HG02884 (cell line): ENCODE measurements at regions not wholly inside any gene's neighbourhood (a gene's known extent, or its start where the extent isn't known, plus 50 kb on each side); places are given as distances from the start of the nearest gene placed in this dataset.

Source experiments
- ATAC-seq: cut with Tn5 transposase; IDR thresholded peaks from one replicate; pipeline ENCODE4 v1.9.1; 2021; ENCODE audit warnings: mild to moderate bottlenecking, moderate library complexity; ENCODE audit not compliant: unreplicated experiment

GRCh38 chr15:81633889-81634288 lies 259.9 kb upstream of the TMC3 start:
- ATAC-seq = no peak

GRCh38 chr15:81625896-81626295 lies 251.9 kb upstream of the TMC3 start:
- ATAC-seq = no peak

DNA sequence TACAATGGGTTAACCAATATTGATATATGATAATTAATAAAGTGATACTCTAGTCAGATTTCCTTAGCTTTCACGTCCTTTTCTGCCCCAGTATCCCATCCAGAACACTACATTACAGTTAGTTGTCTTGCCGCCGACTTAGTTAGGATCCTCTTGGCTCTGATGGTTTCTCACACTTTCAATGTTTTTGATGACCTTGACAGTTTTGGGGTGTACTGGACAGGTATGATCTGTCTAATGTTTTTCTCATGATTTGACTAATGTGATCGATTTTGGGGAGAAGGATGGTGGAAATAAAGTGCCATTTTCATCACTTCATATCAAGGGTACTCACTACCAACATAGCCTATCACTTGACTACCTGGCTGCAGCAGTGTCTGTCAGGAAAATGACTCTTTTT lies 245.0 kb upstream of the TMC3 start:
- ATAC-seq = no peak

DNA sequence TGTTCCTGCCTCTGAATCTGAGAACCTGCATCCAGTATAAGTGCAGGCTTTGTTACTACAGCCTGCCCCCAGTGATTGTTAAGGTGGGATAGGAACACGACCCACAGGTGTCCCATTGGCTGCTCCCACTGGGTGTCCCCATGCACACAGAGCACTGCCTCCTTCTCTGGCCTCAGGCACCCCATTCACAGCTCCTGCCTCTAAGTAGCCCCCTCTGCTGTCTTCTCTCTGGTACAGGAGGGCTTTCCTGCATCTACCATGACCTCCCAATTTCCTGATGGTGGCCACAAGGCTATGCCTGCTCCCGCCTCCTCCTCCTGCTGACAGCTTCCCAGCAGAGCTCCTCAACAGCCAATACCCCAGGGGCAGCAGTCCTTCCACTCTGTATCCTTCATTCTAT lies 238.6 kb upstream of the TMC3 start:
- ATAC-seq = no peak

- no peak for ATAC-seq
Observed at GRCh38 chr15:81611679-81612078, 237.7 kb upstream of the TMC3 start.

- ATAC-seq = no peak
Observed at GRCh38 chr15:81608309-81608829, 234.4 kb upstream of the TMC3 start.

DNA sequence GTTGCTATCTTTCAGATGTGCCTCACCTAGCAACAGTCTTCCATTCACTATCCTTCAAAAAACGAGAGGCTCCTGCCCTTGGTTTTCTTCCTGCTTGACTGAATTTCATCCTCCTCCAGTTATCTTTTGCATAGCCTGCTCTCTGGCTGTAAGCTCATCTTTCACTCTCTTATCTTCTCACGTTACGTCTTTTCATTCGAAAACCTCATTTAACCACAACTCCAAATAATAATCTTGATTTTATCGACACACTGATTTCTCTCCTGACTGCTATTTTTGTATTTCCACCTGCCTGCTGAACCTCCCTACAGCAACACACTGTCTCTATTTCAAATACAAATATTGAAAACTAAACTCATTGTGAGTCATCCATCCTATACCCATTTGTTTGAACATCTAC lies 230.7 kb upstream of the TMC3 start:
- ATAC-seq = no peak

DNA sequence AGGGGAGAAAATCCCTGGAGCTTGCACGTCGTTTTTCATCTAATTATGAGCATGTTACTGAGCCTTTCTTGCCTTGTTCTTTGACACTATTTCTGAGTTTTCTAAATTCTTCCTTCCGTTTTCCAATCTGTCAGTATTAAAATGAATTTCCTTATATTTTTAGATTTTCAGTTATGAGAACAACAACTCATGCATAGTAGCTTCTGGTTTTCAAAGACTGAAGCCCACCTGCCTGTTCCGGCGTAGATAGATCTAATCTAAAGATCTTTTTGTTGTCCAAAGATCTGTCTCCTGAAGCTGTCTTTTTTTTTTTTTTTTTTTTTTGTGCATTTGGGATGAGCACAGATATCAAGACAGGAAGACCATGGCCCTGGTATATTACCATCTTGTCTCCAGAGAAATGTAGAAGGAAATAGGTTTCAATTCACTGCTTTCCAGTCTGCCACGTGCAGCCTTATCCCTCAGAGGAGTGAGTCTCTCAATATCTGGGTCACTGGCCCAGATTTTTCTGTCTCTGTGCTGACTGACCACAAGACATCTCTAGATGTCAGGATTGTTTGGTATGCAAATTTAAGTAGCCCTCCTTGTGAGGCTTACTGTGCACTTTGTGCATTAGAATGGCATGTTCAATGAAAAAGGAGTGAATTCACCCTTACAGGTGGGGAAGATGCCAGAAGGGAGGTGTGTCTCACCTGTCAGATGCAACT lies 222.3 kb upstream of the TMC3 start:
- no peak for ATAC-seq

GRCh38 chr15:81595752-81596151 lies 221.7 kb upstream of the TMC3 start:
- no peak for ATAC-seq

DNA sequence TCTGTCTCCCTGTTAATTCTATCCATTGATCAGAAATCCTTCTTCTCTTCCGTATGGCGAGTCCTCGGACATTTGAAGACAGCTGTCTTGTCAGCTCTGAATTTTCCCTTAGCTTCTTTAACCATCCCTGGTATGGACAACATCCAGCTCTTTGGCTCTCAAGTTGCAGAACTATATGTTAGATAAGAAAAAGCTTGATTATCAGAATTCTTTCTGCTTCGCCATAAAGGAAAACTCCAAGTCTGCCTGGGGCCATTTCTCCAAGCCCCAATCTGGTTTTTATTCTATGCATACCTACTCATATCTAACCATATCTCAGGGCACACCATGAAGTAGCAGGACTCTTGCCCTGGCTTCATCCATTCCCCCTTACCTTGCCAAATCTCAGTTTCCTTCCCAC lies 215.7 kb upstream of the TMC3 start:
- ATAC-seq = no peak

DNA sequence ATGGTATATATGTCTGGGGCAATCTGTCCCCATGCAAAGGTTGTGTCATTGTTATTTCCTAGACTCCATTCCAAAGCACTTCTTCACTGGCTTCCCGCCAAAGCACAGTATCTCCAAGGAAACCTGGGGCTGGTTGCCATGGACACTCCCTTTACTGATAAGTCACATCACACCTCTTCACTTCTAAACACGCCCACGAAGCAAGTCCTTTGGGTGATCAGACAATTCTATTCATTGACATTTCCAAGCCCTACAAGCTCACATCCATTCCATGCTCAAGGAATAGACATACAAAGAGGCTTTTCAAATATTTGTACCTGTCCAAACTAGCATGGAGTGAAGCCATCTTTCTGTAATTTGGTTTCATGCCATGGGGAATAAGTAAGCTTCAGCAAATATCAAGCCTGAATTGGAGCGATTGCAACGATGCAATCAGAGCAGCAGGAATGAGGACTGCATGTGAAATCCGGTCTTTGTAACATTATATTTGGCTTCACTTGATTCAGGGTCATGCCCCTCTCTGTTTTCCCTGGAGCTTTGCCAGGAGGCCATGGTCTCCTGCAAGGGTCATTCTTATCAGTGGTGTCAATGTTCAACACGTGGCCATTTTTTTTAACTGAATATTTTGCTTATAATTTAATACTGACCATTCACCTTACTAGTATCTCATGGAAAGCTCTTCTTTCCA lies 201.6 kb upstream of the TMC3 start:
- ATAC-seq = no peak

- no peak for ATAC-seq
Observed at GRCh38 chr15:81573098-81573746, 199.2 kb upstream of the TMC3 start.

- ATAC-seq = no peak
Observed at GRCh38 chr15:81572190-81572589, 198.2 kb upstream of the TMC3 start.

GRCh38 chr15:81569286-81570080 lies 195.5 kb upstream of the TMC3 start:
- no peak for ATAC-seq

GRCh38 chr15:81567924-81568323 lies 193.9 kb upstream of the TMC3 start:
- ATAC-seq = no peak

- ATAC-seq = no peak
Observed at GRCh38 chr15:81562986-81563385, 189.0 kb upstream of the TMC3 start.

DNA sequence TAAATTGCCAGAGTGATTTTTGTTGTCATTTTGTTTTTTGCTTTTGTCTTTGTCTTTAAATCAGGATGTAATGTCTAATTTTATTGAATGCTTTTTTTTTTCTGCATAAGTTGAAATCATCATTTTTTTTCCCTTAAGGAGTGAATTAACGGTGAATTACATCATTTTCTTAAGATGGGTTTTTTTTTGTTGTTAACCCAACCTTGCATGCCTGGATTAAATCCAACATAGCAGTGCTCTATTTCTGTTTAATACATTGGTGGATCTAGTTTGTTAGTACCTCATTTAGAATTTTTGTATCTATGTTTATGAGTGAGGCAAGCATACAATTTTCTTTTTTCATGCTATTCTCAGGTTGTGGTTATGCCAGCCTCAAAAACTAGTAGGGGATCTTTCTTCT lies 186.4 kb upstream of the TMC3 start:
- ATAC-seq = no peak

- no peak for ATAC-seq
Observed at GRCh38 chr15:81558056-81558455, 184.0 kb upstream of the TMC3 start.

DNA sequence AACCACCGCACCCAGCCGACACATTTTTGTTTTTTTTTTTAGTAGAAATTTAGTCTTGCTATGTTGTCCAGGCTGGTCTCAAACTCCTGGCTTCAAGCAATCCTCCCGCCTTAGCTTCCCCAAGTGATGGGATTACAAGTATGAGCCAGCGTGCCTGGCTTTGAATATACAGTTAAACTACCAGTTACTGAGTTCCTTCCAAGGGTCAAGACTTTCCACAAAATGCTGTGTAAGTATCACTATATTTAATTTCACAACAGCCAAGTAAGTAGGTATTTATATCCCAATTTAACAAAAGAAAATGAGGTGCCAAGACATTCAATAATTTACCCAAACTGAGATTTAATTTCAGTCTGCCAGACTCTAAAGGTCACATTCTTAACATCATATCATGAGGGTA lies 181.3 kb upstream of the TMC3 start:
- no peak for ATAC-seq

GRCh38 chr15:81548365-81549130 lies 174.5 kb upstream of the TMC3 start:
- no peak for ATAC-seq
